ENCODE measurements at regions not wholly inside any gene's neighbourhood (a gene's known extent, or its start where the extent isn't known, plus 50 kb on each side); places are given as distances from the start of the nearest gene placed in this dataset.
"Not testable (repeated sequence)": the region's sequence is repeated elsewhere in the genome, so short reads cannot be mapped to it uniquely, and the experiment has no call there.

DNA sequence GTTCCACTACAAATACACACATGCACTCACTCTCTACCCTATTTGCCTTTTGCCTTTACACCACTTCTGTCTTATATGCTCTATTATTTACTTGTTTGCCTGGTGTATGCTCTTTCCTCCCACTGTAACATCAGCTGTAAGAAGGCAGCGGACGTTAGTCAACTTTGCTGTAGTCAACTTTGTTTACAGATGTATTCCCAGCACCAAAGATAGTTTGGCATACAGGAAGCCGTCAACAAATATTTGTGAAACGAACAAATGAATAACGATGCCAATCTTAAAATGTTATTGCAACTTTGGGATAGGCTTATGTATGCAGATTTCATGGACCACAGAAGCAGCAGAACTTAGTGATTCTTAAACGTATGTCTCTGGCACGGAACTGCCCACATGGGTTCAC lies 138.3 kb upstream of the GALNT2 start:
- DNase-seq (no peak), ATAC-seq (no peak)
- TF ChIP-seq, protein P1, sequence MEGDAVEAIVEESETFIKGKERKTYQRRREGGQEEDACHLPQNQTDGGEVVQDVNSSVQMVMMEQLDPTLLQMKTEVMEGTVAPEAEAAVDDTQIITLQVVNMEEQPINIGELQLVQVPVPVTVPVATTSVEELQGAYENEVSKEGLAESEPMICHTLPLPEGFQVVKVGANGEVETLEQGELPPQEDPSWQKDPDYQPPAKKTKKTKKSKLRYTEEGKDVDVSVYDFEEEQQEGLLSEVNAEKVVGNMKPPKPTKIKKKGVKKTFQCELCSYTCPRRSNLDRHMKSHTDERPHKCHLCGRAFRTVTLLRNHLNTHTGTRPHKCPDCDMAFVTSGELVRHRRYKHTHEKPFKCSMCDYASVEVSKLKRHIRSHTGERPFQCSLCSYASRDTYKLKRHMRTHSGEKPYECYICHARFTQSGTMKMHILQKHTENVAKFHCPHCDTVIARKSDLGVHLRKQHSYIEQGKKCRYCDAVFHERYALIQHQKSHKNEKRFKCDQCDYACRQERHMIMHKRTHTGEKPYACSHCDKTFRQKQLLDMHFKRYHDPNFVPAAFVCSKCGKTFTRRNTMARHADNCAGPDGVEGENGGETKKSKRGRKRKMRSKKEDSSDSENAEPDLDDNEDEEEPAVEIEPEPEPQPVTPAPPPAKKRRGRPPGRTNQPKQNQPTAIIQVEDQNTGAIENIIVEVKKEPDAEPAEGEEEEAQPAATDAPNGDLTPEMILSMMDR (IDR thresholded peaks at IDR 0.05 in 4 of 5, conservative IDR thresholded peaks at IDR 0.05 in 1 of 5) = no peak
- no peak for TF ChIP-seq POLR2A (IDR thresholded peaks at IDR 0.05)
- H3K9me3 ChIP-seq = no peaks in the 10 kb centered on the region
- no peaks in the 10 kb centered on the region for H3K27me3 ChIP-seq
- no peaks in the 10 kb centered on the region for H3K36me3 ChIP-seq
- in situ Hi-C loops (cut with MboI; ENCODE audit: low sequenced_read_pairs in 4 of 4) = no loop called here
- H3K27ac ChIP-seq = no peak overlapping the region
- no peak overlapping the region for H3K4me3 ChIP-seq
- H3K4me1 ChIP-seq = no peaks in the 10 kb centered on the region
- intact Hi-C loops (cut with DNase I; ENCODE audit: low total_unique reads) = no loop called here

DNA sequence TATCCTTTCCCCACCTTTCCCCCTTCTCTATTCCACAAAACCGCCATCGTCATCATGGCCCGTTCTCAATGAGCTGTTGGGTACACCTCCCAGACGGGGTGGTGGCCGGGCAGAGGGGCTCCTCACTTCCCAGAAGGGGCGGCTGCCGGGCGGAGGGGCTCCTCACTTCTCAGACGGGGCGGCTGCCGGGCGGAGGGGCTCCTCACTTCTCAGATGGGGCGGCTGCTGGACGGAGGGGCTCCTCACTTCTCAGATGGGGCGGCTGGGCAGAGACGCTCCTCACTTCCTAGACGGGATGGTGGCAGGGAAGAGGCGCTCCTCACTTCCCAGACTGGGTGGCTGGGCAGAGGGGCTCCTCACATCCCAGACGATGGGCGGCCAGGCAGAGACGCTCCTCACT lies 135.3 kb upstream of the GALNT2 start:
- H3K36me3 ChIP-seq; in situ Hi-C loops (cut with MboI; ENCODE audit: low sequenced_read_pairs in 4 of 4); H3K27ac ChIP-seq; H3K9me3 ChIP-seq; H3K27me3 ChIP-seq; DNase-seq; H3K4me3 ChIP-seq; ATAC-seq; H3K4me1 ChIP-seq; intact Hi-C loops (cut with DNase I; ENCODE audit: low total_unique reads): not testable (repeated sequence)

DNA sequence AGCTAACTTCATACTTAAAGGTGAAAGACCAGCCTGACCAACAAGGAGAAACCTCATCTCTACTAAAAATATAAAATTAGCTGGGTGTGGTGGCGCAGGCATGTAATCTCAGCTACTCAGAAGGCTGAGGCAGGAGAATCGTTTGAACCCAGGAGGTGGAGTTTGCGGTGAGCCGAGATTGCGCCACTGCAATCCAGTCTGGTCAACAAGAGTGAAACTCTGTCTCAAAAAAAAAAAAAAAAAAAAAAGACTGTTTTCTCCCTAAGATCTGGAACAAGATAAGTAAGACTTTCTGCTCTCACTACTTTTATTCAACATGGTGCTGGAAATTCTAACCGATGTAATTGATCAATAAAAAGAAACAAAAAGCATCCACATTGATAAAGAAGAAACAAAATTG lies 131.9 kb upstream of the GALNT2 start:
- intact Hi-C loops (cut with DNase I; ENCODE audit: low total_unique reads); H3K27ac ChIP-seq; H3K27me3 ChIP-seq; DNase-seq; H3K9me3 ChIP-seq; in situ Hi-C loops (cut with MboI; ENCODE audit: low sequenced_read_pairs in 4 of 4); H3K4me3 ChIP-seq; H3K4me1 ChIP-seq; H3K36me3 ChIP-seq; ATAC-seq: not testable (repeated sequence)

DNA sequence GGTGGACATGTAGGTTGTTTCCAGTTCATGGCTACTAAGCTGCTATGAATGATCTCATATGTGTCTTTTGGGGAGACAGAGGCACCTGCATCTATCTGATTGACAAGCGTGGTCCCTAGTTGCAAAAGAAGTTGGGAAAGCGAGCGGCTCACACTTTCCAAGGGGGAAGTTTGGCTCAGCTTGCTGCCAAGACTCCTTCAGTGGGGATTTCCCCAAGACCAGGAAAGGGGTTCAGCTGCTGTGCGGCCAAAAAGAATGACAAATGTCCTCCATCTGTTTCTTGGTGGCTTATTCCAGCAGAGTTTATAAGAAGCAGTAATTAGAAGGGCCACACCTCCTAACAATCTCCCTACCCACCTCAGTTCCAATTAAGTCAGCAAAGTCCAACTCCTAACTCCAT lies 128.5 kb upstream of the GALNT2 start:
- in situ Hi-C loops (cut with MboI; ENCODE audit: low sequenced_read_pairs in 4 of 4) = no loop called here
- no peak for DNase-seq
- ATAC-seq = no peak
- Histone ChIP-seq H3K27me3 (no peaks in the 10 kb centered on the region), H3K36me3 (no peaks in the 10 kb centered on the region), H3K27ac (no peak overlapping the region), H3K9me3 (no peaks in the 10 kb centered on the region), H3K4me3 (no peak overlapping the region), H3K4me1 (peaks cover 11 to 13% of the 10 kb centered on the region in 2 donors)
- intact Hi-C loops (cut with DNase I; ENCODE audit: low total_unique reads) = no loop called here
- TF ChIP-seq, protein P1 (IDR thresholded peaks at IDR 0.05 in 4 of 5, conservative IDR thresholded peaks at IDR 0.05 in 1 of 5) = no peak
- TF ChIP-seq POLR2A (IDR thresholded peaks at IDR 0.05) = no peak

DNA sequence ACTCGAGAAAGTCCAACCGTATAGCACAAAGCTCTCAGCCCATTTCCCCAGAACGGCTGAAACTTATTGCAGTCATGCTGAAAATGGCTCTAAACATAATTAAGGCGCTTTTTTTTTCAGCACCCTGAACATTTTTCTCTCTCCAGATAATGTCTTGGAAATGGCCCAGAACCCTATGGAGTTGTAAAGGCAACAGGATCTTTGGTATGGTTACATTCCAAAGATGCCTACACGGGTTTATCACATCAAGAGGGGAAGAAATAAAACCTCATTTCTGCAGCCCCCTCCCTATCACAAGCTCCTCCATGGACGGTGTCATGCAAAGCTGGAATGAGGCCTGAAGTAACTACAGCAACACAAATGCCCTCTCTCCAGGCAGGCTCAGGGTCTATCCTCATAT lies 126.4 kb upstream of the GALNT2 start:
- in situ Hi-C loops (cut with MboI; ENCODE audit: low sequenced_read_pairs in 4 of 4) = no loop called here
- intact Hi-C loops (cut with DNase I; ENCODE audit: low total_unique reads) = no loop called here
- Histone ChIP-seq H3K4me3 (no peak overlapping the region), H3K27ac (no peak overlapping the region), H3K9me3 (no peaks in the 10 kb centered on the region), H3K4me1 (peaks cover 11 to 13% of the 10 kb centered on the region in 2 donors), H3K36me3 (no peaks in the 10 kb centered on the region), H3K27me3 (no peaks in the 10 kb centered on the region)
- TF ChIP-seq, protein P1 (IDR thresholded peaks at IDR 0.05 in 4 of 5, conservative IDR thresholded peaks at IDR 0.05 in 1 of 5) = no peak
- no peak for TF ChIP-seq POLR2A (IDR thresholded peaks at IDR 0.05)
- DNase-seq (no peak), ATAC-seq (no peak)

DNA sequence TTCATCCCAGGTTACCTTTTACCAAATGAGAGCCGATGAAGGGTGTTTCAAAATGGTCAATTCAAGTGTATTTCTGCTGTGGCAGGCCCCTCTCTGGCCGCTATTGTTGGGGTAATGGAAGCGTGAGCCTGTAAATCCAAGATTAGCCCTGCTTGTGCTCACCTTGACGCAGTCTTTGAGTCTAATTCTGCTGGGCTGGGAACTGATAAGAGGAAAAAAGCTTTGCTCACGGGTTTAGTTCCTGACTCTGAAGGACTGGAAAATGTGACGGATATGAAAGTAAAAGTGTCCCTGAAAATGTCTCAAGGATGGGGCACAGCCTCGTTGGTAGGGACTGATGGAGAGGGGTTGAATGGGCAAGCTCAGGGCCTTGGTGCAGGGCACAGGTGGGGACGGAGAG lies 125.9 kb upstream of the GALNT2 start:
- Histone ChIP-seq H3K4me1 (peaks cover 11 to 13% of the 10 kb centered on the region in 2 donors), H3K27me3 (no peaks in the 10 kb centered on the region), H3K27ac (no peak overlapping the region), H3K9me3 (no peaks in the 10 kb centered on the region), H3K4me3 (no peak overlapping the region), H3K36me3 (no peaks in the 10 kb centered on the region)
- ATAC-seq (no peak), DNase-seq (no peak)
- in situ Hi-C loops (cut with MboI; ENCODE audit: low sequenced_read_pairs in 4 of 4) = no loop called here
- TF ChIP-seq POLR2A (IDR thresholded peaks at IDR 0.05) = no peak
- TF ChIP-seq, protein P1 (IDR thresholded peaks at IDR 0.05 in 4 of 5, conservative IDR thresholded peaks at IDR 0.05 in 1 of 5) = no peak
- intact Hi-C loops (cut with DNase I; ENCODE audit: low total_unique reads) = no loop called here
